NCI-H128 (cell line): ENCODE measurements at regions not wholly inside any gene's neighbourhood (a gene's known extent, or its start where the extent isn't known, plus 50 kb on each side); places are given as distances from the start of the nearest gene placed in this dataset.
"Not testable (repeated sequence)": the region's sequence is repeated elsewhere in the genome, so short reads cannot be mapped to it uniquely, and the experiment has no call there.

Experiments used
- DNase-seq: peaks from one replicate; lab custom pipeline; 2025; ENCODE audit not compliant: unreplicated experiment; lab: John Stamatoyannopoulos, UW

DNA sequence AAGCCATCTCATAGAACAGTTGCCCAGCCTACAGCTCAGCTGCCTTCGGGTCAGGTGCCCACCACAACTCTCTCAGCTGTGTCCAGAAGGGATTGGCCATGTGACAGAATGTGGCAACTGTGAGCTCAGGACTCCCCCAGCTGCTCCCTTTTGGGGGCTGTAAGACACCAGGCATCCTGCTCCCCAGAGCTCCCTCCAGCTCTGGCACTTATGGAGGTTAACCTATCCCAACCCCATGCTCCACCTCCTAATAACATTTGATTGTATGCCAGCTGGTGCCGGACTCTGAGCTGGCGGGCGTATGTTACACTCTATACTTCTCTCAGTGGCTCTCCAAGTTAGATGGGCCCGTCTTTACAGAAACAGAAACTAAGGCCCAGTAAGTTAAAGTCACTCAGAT lies 222.8 kb downstream of the FAM43A start:
- no peak for DNase-seq

DNA sequence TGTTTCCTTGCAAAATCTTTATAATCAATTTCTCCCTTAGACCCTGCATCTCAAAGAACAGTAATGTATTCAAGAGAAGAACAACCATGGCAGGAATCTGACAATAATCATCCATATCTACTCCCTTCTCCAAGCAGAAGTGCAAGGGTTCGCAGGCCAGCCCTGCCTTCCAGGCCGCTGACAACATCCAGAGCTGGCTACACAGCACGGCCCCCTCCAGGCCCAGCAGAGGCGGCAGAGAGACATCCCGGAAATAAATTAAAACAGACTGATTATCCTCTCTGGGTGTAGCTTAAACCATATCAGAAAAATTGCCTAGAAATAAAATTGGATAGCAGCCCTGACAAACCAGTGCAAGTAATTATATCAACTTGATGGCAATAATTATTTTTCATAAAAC lies 223.3 kb downstream of the FAM43A start:
- DNase-seq = no peak

DNA sequence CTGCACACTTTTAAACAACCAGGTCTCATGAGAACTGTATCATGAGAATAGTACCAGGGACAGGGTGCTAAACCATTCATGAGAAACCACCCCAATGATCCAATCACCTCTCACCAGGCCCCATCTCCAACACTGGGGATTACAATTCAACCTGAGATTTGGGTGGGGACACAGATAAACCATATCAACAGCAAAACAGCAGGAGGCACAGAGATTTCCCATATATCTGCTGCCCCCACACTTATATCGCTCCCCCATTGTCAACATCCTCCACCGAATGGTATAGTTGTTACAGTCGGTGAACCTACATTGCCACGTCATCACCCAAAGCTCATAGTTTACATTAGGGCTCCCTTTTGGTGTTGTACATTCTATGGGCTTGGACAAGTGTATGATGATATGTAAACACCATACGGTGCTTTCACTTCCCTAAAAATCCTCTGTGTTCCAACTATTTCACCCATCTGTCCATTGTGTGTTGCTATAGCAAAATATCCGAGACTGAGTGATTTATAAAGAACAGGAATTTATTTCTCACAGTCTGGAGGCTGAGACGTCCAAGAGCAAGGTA lies 224.8 kb downstream of the FAM43A start:
- no peak for DNase-seq

DNA sequence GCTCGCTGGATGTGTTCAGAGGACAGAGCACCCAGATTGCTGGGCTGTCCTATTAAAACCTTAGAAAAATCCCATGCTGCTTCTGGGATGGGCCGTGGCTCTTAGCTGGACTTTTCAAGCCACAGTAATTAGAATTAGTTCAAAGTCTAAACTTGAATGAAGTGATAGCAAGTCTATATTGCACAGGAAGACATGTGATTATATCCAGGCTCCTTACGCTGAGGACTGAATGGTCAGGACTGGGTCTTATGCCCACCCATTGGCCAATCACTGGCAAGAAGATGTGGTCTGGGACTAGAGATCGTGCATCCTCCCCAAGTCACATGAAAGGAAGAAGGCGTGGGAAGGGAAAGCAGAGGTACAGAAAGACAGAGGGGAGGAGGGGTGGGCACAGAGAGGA lies 227.6 kb downstream of the FAM43A start:
- no peak for DNase-seq

DNA sequence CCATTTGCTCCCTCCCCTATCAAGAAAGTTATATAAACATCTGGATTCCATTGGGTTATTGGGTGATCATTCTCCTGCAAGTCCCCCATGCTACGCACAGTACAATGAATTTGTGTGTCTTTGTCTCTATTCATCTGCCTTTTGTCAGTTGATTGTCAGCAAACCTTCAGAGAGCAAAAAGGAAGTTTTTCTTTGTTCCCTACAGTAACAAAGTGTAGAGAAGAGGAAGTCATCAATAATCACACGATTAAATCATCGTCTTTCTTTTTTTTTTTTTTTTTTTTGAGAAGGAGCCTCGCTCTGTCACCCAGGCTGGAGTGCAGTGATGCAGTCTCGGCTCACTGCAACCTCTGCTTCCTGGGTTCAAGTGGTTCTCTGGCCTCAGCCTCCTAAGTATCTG lies 239.2 kb downstream of the FAM43A start:
- not testable (repeated sequence) for DNase-seq

DNA sequence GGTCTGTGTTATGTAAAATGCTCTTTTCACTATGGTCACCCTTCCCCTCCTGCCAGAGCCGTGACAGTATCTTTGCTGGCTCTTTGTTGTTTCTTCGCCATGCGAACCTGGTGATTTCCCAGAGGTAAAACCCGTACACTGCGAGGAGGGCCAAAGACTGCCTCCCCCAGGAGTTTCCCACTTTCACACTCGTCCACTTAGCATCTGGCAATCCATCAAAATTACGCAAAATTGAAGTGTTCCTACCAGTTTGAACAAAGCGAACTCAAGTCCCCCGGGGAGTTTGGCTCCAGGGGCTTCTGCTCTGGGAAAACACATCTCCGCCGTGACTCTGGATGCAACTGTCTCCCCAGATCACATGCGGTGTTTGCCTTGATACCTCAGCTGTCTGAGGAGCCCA lies 239.9 kb downstream of the FAM43A start:
- no peak for DNase-seq

DNA sequence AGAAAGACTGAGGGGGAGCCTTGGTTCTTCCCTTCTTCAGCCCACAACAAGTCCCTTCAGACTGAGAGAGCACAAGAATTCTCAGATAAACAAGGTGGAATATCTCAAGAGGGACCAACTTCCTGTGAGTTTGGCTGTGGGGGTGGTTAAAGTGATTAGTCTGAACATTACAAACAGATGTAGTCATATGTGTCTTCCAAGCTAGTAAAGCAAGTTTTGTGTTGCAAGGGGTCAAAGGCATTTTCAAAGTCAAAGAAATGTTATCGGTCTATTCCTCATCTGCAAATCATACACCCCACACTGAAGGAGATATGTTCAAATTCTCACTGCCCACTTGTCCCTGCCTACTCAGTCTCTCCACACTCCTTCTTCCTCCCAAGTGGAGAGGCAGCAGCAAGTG lies 242.5 kb downstream of the FAM43A start:
- no peak for DNase-seq

DNA sequence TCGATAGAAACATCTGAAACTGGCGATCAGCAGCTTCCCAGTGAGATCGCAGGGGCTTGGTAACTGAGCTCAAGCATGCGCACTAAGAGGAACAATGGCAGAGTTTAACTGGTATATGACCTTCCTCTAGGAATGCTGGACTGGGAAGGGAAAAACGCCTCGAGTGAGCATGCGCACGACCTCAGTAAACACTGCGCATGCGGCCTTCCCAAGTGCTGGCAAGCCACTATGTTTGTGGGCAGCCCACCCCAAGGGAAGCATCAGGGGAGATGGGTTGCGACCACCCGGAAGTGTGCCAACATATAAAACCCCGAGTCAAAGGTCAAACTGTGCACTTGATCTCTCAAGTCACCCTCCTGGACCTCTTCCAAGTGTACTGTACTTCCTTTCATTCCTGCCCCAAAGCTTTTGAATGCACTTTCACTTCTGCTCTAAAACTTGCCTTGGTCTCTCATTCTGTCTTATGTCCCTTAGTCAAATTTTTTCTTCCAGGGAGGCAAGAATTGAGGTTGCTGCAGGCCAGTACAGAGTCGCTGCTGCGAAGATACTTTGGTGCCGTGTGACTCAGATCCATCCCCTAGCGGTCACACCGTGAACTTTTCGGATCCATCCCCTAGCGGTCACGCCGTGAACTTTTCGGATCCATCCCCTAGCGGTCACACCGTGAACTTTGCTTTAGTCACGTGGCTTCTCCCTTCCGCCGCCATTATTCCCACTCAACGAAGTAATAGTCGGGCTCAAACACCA lies 243.3 kb downstream of the FAM43A start:
- DNase-seq = no peak

DNA sequence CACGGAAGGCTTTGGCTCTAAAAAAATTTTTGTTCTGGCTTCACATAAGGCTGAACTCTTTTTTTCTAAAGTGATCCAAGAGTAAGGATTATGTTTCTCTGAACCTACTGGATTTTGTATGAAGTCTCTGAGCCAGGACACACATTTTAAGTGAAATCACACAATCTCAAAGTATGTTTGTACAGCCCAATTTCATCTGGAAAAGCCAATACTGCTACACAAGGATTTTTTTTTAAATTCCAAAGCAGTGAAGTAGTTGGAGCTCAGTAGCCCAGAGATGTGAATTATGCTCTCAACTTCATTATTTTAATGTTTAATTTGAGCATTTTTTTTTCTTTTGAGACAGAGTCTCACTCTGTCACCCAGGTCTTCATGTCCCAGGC lies 243.9 kb downstream of the FAM43A start:
- no peak for DNase-seq

DNA sequence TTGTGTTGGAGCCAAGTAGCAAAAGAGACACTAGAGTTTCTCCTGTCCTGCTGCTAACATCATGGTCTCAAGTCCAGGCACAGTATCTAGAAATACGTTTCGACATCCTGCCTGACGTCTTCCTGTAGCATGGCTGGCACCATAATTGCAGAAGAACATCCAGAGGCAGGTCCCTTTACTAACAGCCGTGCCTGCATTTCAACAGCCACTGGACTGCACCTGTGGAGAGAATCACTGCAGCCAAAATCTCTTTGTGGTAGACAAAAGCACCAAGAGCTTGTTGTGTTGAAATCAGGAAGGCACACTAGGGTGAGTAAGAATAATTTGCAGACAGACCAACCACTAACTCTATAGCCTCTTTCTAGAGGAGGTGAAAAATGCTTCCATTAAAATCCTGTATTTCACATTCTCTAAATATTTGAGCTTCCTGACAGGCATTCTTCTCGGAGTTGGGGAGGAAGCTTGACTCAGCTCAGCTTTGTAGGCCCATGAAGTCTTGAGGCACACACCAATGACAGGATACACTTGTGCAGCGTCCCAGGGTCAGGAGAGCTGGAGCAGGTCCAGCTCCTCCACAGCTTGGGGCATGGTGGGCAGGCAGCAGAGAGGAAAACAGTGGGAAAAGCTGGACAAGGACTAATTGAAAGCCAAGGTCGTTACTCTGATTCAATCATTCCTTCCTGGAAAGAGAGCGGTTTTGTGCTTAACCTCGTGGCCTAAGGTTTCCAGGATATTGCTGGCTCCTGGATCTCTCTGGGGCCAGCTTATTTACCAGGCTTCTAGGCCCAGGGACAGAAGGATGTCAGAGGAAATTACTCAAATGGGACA lies 244.9 kb downstream of the FAM43A start:
- no peak for DNase-seq

DNA sequence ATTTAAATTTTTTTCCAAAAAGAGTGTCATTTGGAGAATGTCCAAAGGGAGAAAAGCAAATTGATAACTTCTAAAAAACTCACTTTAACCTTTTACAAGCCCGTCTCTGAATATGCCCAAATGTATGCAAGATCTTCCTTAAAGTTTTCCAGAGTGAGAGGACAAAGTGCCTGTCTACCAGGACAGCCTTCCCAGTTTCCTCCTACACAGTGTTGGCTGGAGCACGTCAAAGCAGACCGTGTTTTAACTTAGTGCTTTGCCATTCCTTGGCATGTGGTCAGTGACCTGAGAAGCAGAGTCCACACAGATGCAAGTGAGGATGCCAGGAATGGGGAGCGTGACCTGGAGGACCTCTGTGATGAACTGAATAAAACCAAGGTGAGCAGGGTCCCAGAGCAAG lies 245.7 kb downstream of the FAM43A start:
- no peak for DNase-seq

DNA sequence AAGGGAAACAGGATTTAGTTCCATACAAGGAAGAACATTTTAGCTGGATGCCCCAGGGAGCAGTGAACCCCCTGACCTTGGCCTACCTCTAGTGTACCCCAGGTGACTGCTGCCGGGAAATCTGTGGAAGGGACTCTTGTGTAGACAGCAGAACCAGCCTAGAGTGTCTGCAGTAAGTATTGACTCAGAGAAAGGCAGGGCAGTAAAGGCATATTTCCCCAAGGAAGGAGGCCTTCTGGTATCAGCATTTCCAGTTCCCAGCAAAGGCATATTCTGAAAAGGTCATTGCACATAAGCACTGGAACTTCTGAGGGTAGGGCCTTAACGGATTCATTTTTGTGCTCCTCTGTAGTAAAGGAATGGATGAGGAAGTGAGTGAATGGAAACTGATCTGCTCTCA lies 246.2 kb downstream of the FAM43A start:
- no peak for DNase-seq

DNA sequence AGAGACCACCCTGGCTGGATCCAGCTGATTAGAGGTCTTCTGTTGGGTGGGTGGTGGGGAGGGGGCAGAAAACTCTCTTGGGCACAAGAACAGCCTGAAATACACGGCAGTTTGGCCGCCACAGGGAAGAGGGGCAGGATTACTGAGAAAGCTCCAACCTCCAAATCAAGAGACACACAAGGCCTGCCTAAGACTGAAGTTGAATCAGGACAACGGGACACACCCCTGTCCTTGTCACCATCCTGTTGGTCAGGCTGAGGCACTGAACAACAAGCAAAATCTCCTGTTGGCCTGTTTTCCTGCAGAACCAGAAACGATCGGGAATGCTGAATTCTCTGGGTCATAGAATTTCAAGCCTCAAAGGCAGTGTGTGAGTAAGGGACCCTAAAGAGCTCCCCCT lies 247.8 kb downstream of the FAM43A start:
- no peak for DNase-seq

DNA sequence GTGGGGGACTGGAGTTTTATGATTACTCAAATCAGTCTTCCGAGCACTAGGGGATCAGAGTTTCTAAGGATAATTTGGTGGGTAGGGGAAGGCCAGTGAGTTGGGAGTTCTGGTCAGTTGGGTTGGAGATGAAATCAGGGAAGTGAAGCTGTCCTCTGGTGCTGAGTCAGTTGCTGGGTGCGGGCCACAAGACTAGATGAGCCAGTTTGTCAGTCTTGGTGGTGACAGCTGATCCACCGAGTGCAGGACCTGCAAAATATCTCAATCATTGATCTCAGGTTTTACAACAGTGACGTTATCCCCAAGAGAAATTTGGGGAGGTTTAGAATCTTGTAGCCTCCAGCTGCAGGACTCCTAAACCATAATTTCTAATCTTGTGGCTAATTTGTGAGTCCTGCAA lies 249.4 kb downstream of the FAM43A start:
- no peak for DNase-seq

DNA sequence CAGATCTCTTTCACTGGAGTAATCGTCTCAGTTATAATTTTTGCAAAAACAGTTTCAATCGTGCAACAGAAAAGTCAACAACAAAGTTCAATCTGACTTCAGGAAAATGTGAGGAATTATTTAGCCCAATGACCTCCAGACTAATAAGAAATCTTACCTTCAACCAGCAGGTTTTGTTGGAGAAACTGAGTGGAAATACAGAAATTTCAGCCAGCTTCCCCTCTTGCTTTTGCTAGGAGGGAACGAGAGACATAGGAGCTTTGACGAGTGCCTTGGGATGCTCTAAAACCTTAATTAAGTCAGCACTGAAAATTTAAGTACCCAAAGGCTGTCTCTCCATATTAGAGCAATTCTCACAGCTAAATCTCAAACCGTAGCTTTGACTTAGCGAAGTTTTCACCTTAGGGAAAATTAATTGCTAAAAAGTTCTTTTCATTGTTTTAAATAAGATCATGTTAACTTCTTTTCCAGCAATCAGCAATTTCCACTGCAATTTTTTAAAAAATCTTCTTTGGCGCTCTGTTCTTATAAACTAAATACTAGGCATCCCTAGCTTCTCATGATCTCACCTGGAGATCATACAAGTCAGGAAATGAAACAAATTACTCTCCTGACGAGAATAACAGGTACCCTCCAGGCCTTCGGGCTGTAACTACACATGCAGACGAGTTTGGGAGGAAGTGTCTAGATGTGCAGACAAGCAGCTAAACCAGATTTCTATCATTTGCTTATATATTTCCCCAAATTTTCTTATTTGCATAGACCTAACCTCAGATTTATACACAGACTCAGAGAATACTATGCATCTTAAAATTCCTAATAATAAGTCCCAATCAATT lies 250.2 kb downstream of the FAM43A start:
- DNase-seq = no peak

DNA sequence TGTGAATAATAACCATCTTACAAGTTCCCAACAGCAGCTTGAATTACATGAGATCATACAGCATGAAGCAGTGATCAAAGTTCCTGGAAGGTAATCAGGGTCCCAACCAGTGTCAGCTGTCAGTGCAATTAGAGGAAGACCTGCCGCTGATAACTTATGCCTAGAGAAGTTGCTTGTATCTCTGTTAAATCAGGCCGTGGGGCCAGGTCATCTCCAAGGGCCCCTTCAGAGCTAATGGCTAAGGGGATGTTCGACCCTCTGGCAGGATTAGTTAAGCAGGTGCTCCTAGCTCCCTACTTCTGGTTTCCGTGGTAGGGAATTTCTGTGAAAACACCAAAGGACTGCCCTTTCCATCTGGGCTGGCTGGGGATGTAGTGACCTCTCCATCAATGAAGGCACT lies 251.0 kb downstream of the FAM43A start:
- no peak for DNase-seq

DNA sequence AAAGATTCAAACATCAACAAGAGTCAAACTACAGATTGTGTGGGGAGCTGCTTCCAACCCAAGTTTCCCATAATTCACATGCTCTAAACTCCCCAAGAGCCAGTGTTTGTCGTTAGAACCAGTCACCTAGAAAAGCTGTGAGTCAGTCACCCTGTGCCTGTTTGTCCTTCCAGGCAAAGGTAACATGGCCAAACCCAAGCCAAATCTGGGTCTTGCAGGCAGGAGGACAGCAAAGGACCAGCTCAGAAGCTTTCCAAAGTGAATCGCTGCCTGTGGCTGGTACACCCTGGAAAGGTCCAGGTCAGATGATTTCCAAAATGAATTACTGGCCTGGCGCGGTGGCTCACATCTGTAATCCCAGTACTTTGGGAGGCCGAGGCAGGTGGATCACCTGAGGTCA lies 251.5 kb downstream of the FAM43A start:
- DNase-seq = no peak

DNA sequence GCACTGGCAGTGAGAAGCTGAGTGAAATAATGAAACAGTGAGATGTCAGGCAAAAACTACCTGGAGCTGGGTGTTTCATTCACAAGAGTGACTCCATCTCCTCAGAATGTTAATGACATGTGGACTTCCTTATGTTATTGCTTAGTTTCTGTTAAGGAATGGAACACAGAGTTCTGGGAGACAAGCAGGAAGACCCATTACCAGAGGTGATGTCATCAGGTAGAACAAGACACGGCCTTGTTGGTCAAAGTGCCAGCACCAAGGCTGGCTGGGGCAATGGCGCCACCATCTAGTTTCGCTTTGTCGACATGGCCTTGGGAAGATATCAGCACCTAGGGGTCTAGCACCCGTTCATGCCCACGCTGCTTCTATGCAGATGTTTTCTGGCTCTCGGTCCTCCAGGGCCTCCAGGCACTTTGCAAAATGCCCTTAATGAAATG lies 252.2 kb downstream of the FAM43A start:
- no peak for DNase-seq

DNA sequence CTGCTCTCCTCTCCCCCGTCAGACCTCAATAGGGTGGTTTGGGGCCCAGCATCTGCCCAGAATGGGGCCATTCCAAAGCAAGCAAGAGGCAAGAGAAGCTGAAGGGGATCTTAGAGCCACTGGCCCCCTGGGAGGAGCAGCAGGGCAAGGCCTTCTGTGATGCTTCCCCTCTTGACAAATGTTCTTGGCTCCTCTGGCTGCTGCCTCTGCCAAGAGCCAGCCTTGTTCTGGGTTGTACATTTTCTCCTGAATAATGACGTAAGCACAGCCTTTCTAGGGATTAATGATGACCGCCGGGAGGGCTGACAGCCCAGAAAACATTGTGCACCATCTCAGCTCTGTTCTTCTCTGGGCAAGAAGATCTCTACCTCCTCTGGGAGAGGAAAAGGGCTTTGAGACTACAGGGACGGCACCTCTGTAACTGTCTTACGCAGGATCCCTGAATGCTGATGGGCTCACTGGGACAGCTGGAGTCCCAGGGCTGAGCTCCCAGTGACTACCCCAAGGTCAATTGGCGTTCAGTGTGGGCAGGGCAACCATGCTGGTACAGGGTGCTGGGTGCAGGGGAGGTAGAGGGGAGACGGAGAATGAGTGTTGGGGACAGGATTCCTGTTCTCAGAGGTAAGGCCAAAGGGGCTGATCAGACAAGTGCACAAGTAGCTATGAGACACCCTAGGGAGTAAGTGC lies 253.3 kb downstream of the FAM43A start:
- no peak for DNase-seq

DNA sequence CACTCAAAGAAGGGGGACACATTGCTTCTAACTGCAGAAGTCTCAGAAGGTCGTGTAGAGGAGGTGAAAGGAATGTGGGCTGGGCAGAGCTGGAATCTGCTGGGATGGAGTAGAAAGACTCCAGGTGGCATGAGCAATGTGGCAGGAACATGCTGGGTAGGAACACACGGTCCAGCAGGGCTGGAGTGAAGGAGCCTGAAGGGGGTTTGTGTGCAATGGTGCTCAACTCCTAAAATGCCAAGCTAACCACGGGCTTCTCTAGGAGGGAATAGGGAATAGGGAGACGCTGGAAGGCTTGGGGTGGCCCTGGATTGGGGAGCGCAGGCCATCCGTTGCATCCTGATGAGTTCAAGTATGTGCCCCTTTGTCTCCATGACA lies 253.8 kb downstream of the FAM43A start:
- DNase-seq = no peak
